GM21447 (cell line): ENCODE measurements at regions not wholly inside any gene's neighbourhood (a gene's known extent, or its start where the extent isn't known, plus 50 kb on each side); places are given as distances from the start of the nearest gene placed in this dataset.

ENCODE experiments used
- ATAC-seq: cut with Tn5 transposase; IDR thresholded peaks from one replicate; pipeline ENCODE4 v1.9.1; 2021; ENCODE audit not compliant: unreplicated experiment

- no peak for ATAC-seq
Measured at GRCh38 chr13:110773480-110773879, 60.0 kb downstream of the ING1 start.

GRCh38 chr13:110774051-110774450 is 60.6 kb downstream of the ING1 start:
- ATAC-seq = no peak

- no peak for ATAC-seq
Measured at GRCh38 chr13:110774490-110774889, 61.0 kb downstream of the ING1 start.

- no peak for ATAC-seq
Measured at GRCh38 chr13:110775576-110775975, 62.1 kb downstream of the ING1 start.

GRCh38 chr13:110777251-110777820 is 63.8 kb downstream of the ING1 start:
- no peak for ATAC-seq

- no peak for ATAC-seq
Measured at GRCh38 chr13:110779022-110779421, 65.5 kb downstream of the ING1 start.

- no peak for ATAC-seq
Measured at GRCh38 chr13:110780422-110780821, 66.9 kb downstream of the ING1 start.

GRCh38 chr13:110782185-110782584 is 68.7 kb downstream of the ING1 start:
- no peak for ATAC-seq

GRCh38 chr13:110784704-110785103 is 71.2 kb downstream of the ING1 start:
- no peak for ATAC-seq

- ATAC-seq = no peak
Measured at GRCh38 chr13:110788778-110789177, 75.3 kb downstream of the ING1 start.

- no peak for ATAC-seq
Measured at GRCh38 chr13:110789871-110790270, 76.4 kb downstream of the ING1 start.

GRCh38 chr13:110790371-110790770 is 76.9 kb downstream of the ING1 start:
- no peak for ATAC-seq

- no peak for ATAC-seq
Measured at GRCh38 chr13:110794209-110794608, 80.7 kb downstream of the ING1 start.

- ATAC-seq = no peak
Measured at GRCh38 chr13:110797230-110797877, 83.9 kb downstream of the ING1 start.

- ATAC-seq = no peak
Measured at GRCh38 chr13:110798081-110798994, 84.8 kb downstream of the ING1 start.

GRCh38 chr13:110799246-110800236 is 86.0 kb downstream of the ING1 start:
- ATAC-seq = no peak

- ATAC-seq = no peak
Measured at GRCh38 chr13:110801044-110801443, 87.5 kb downstream of the ING1 start.

GRCh38 chr13:110802260-110802659 is 88.8 kb downstream of the ING1 start:
- no peak for ATAC-seq

GRCh38 chr13:110806636-110807035 is 93.1 kb downstream of the ING1 start:
- no peak for ATAC-seq

- no peak for ATAC-seq
Measured at GRCh38 chr13:110807546-110807945, 94.0 kb downstream of the ING1 start.

- ATAC-seq = no peak
Measured at GRCh38 chr13:110808138-110808537, 94.6 kb downstream of the ING1 start.
